ENCODE measurements at regions not wholly inside any gene's neighbourhood (a gene's known extent, or its start where the extent isn't known, plus 50 kb on each side); places are given as distances from the start of the nearest gene placed in this dataset.

GRCh38 chr6:148091394-148091793 lies 251.2 kb upstream of the SASH1 start:
- TF ChIP-seq EZH2 (IDR thresholded peaks at IDR 0.05) (no peak), TCF7L2 (IDR thresholded peaks at IDR 0.05; ENCODE audit: borderline replicate concordance, extremely low read depth, insufficient read depth, insufficient read length) (no peak), EGR1 (IDR thresholded peaks at IDR 0.05; ENCODE audit: low read depth) (no peak), MAX (IDR thresholded peaks at IDR 0.05) (no peak), EZH2phosphoT487 (IDR thresholded peaks at IDR 0.05; ENCODE audit: borderline replicate concordance) (no peak), RAD21 (IDR thresholded peaks at IDR 0.05; ENCODE audit: low read depth) (no peak), REST (IDR thresholded peaks at IDR 0.05; ENCODE audit: low read depth) (no peak), ZBTB33 (IDR thresholded peaks at IDR 0.05; ENCODE audit: extremely low read depth, insufficient replicate concordance, low read length) (no peak), YY1 (IDR thresholded peaks at IDR 0.05; ENCODE audit: extremely low read depth, insufficient replicate concordance, low read depth, low read length) (no peak), SP1 (IDR thresholded peaks at IDR 0.05; ENCODE audit: low read depth) (no peak), ZFX (IDR thresholded peaks at IDR 0.05) (no peak)
- RAD21 ChIA-PET (ENCODE audit: low non-redundant PET in 1 of 2, low total read pairs in 2 of 2, uncharacterized antibody in 2 of 2, unreplicated experiment in 2 of 2), result no interaction called here
- POLR2A ChIA-PET, result no interaction called here
- Histone ChIP-seq H3K9me2 (ENCODE audit: insufficient read depth) (no peaks in the 10 kb centered on the region), H3K9me3 (ENCODE audit: control insufficient read depth in 1 of 2, insufficient read depth in 1 of 2, low read depth in 1 of 2, low read length in 2 of 2) (no peaks in the 10 kb centered on the region; a peak in 1 of 4 replicates), H3K79me2 (ENCODE audit: insufficient read depth, low read length) (no peaks in the 10 kb centered on the region), H3K36me3 (ENCODE audit: control insufficient read depth in 1 of 2, insufficient read depth in 2 of 2, low read length in 2 of 2) (no peaks in the 10 kb centered on the region), H3K4me1 (ENCODE audit: control insufficient read depth in 1 of 2, insufficient read depth in 2 of 2, low read length in 2 of 2) (no peaks in the 10 kb centered on the region), H3K4me2 (ENCODE audit: low read length) (no peak overlapping the region), H3K4me3 (replicated peaks in 1 of 2; ENCODE audit: low read depth in 1 of 2, low read length in 2 of 2) (no peak overlapping the region), H2AFZ (ENCODE audit: low read depth, low read length, poor library complexity, severe bottlenecking) (no peak overlapping the region), H3K27me3 (ENCODE audit: insufficient read depth, low read length) (no peaks in the 10 kb centered on the region), H3K9ac (ENCODE audit: low read length) (no peak overlapping the region), H4K20me1 (ENCODE audit: insufficient read depth) (no peaks in the 10 kb centered on the region), H3K27ac (ENCODE audit: low read depth, low read length) (no peak overlapping the region)
- intact Hi-C loops (cut with micrococcal nuclease), result no loop called here
- ATAC-seq, result no peak
- DNase-seq (ENCODE audit: low read depth, low spot score), result no peak
- no TSS peak for BruUV-seq (replicated peaks)
- CTCF ChIA-PET, result no interaction called here
